ENCODE measurements at regions not wholly inside any gene's neighbourhood (a gene's known extent, or its start where the extent isn't known, plus 50 kb on each side); places are given as distances from the start of the nearest gene placed in this dataset.

DNA sequence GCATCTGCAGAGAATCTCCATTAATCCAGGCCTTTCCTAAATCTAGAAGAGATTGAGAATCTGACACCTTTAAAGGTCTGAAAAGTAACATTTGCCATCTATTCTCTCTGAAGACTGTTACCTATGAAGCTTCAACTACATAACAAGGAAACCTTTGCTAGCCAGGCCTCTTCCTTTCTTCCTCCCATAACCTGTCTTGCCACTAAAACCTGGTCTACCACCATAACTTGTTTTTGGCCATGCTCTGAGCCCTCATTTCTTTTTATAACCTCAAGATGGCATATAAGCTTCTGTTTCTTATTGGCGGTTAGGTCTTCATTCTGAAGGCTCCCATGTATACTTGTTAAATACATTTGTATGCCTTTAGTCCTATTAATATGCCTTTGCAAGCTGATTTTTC is 348.4 kb upstream of the MEOX2 start:
- no peak for TF ChIP-seq CREB1 (IDR thresholded peaks at IDR 0.05; ENCODE audit: low read depth)
- no peak for TF ChIP-seq TAF1 (IDR thresholded peaks at IDR 0.05; ENCODE audit: low read depth)
- TF ChIP-seq, protein P1, sequence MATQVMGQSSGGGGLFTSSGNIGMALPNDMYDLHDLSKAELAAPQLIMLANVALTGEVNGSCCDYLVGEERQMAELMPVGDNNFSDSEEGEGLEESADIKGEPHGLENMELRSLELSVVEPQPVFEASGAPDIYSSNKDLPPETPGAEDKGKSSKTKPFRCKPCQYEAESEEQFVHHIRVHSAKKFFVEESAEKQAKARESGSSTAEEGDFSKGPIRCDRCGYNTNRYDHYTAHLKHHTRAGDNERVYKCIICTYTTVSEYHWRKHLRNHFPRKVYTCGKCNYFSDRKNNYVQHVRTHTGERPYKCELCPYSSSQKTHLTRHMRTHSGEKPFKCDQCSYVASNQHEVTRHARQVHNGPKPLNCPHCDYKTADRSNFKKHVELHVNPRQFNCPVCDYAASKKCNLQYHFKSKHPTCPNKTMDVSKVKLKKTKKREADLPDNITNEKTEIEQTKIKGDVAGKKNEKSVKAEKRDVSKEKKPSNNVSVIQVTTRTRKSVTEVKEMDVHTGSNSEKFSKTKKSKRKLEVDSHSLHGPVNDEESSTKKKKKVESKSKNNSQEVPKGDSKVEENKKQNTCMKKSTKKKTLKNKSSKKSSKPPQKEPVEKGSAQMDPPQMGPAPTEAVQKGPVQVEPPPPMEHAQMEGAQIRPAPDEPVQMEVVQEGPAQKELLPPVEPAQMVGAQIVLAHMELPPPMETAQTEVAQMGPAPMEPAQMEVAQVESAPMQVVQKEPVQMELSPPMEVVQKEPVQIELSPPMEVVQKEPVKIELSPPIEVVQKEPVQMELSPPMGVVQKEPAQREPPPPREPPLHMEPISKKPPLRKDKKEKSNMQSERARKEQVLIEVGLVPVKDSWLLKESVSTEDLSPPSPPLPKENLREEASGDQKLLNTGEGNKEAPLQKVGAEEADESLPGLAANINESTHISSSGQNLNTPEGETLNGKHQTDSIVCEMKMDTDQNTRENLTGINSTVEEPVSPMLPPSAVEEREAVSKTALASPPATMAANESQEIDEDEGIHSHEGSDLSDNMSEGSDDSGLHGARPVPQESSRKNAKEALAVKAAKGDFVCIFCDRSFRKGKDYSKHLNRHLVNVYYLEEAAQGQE (IDR thresholded peaks at IDR 0.05; ENCODE audit: low read depth), result no peak
- no peak for TF ChIP-seq EGR1 (IDR thresholded peaks at IDR 0.05)
- TF ChIP-seq, protein P2, sequence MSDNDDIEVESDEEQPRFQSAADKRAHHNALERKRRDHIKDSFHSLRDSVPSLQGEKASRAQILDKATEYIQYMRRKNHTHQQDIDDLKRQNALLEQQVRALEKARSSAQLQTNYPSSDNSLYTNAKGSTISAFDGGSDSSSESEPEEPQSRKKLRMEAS (IDR thresholded peaks at IDR 0.05), result no peak
- no peak for TF ChIP-seq TCF12 (IDR thresholded peaks at IDR 0.05; ENCODE audit: low read depth)

DNA sequence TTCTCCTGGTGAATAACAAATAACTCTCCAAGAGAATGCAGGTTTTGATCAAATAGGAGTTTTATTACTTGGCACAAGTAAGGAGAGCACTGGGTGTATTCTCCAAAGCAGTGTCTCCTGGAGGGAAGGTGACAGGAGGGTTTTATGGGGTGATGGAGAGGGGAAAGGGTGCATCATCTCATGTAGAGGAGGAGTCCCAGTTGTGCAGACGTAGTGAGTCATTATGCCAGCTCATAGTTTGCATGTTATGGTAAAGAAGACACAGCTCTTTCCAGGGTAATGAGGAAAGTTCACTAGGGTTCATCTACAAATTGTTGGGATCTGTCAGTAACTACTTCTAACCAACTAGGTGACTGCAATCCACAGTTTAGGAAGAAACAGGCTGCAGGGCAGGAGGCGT is 347.9 kb upstream of the MEOX2 start:
- TF ChIP-seq NFIC (IDR thresholded peaks at IDR 0.05), result no peak
- TF ChIP-seq, protein P3, sequence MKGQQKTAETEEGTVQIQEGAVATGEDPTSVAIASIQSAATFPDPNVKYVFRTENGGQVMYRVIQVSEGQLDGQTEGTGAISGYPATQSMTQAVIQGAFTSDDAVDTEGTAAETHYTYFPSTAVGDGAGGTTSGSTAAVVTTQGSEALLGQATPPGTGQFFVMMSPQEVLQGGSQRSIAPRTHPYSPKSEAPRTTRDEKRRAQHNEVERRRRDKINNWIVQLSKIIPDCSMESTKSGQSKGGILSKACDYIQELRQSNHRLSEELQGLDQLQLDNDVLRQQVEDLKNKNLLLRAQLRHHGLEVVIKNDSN (IDR thresholded peaks at IDR 0.05), result no peak
- no peak for TF ChIP-seq ZBTB7A (IDR thresholded peaks at IDR 0.05; ENCODE audit: low read depth)
- no peak for TF ChIP-seq TEAD4 (IDR thresholded peaks at IDR 0.05)

DNA sequence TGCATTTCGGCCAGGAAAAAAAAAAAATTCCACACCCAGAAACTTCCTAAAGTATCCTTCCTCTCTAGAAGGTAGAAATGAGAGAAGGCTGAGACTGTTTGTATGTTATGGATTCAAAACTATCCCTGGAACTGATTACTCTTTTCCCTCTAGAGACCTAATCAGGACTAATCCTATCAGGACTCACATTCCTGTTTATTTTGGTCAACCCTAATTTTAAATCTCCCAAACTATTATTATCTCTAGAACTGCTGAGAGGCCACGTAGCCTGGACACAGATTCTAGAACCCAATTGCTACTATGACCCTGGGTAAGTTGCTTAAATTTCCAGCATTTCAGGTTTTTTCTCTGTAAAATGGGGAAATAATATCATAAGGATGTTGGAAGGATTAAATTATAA is 346.8 kb upstream of the MEOX2 start:
- TF ChIP-seq CREB1 (IDR thresholded peaks at IDR 0.05; ENCODE audit: low read depth) (no peak), YY1 (IDR thresholded peaks at IDR 0.05; ENCODE audit: low read depth) (no peak), EGR1 (IDR thresholded peaks at IDR 0.05) (no peak), TAF1 (IDR thresholded peaks at IDR 0.05; ENCODE audit: low read depth) (no peak), TEAD4 (IDR thresholded peaks at IDR 0.05) (no peak), RAD21 (IDR thresholded peaks at IDR 0.05; ENCODE audit: low read depth) (no peak)
- TF ChIP-seq, protein P2 (IDR thresholded peaks at IDR 0.05), result no peak
- TF ChIP-seq, protein P3 (IDR thresholded peaks at IDR 0.05), result no peak

DNA sequence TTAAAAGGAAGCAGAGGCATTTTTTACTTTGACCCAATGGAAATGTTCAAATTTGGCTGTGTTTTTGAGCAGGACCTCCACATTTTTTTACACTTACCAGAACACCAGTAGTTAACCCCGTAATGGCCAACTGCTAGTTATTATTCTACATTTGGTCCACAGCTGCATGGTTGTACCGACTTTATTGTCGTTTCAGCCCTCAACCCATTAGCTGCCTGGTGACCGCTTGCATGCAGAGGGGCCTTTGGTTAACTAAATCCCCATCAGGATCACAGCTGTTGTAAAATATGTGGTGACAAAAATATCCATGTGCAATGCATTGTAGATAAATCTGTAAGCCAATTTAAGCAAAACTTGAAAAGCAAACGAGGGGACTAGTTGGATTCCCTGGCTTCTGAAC is 342.2 kb upstream of the MEOX2 start:
- no peak for TF ChIP-seq ZBTB7A (IDR thresholded peaks at IDR 0.05; ENCODE audit: low read depth)

DNA sequence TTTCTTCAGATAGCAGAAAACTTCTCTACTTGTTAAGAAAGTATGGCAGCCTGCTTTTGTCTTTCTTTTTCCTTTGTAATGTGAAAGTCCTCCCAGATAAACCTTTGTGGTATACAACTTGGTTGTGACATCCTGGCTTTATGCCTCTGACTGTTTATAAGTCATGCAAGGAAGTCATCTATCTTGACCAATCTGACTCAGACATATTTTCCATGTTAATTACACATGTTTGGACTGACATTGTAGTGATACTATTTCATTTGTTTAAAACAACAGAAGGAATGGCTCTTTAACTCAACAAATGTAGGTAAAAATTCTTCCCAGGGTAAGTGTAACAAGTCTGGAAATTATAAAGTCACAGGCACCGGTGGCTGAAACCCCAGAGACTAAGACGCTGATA is 341.6 kb upstream of the MEOX2 start:
- TF ChIP-seq RAD21 (IDR thresholded peaks at IDR 0.05; ENCODE audit: low read depth) (no peak), TEAD4 (IDR thresholded peaks at IDR 0.05) (no peak), TAF1 (IDR thresholded peaks at IDR 0.05; ENCODE audit: low read depth) (no peak), ZBTB7A (IDR thresholded peaks at IDR 0.05; ENCODE audit: low read depth) (no peak), FOXM1 (IDR thresholded peaks at IDR 0.05; ENCODE audit: borderline replicate concordance, low read depth) (no peak), YY1 (IDR thresholded peaks at IDR 0.05; ENCODE audit: low read depth) (no peak), CREB1 (IDR thresholded peaks at IDR 0.05; ENCODE audit: low read depth) (no peak), EGR1 (IDR thresholded peaks at IDR 0.05) (no peak), NFIC (IDR thresholded peaks at IDR 0.05) (no peak), CEBPB (IDR thresholded peaks at IDR 0.05) (no peak), TCF12 (IDR thresholded peaks at IDR 0.05; ENCODE audit: low read depth) (no peak), EP300 (IDR thresholded peaks at IDR 0.05; ENCODE audit: borderline replicate concordance) (no peak)
- TF ChIP-seq, protein P2 (IDR thresholded peaks at IDR 0.05), result no peak
- TF ChIP-seq, protein P3 (IDR thresholded peaks at IDR 0.05), result no peak
- TF ChIP-seq, protein P1 (IDR thresholded peaks at IDR 0.05; ENCODE audit: low read depth), result no peak

DNA sequence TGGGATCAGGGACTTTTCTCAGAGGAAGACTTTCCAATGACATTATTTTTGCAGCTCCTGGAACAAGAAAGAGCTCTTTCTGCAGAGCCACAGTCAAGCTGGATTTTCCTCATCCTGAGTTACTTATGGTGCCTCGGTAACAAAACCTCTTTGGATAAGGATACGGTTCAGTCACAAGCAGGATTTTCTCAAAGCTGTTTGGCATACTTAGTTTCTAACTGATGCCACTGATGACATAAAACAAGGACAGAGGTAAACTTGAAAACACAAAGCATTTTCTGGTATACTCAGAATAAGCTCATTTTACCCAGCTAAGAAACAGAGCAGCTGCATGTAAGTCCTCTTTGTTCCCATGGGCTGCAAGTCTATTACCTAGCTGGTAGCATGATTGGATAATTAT is 340.9 kb upstream of the MEOX2 start:
- no peak for TF ChIP-seq EGR1 (IDR thresholded peaks at IDR 0.05)
- no peak for TF ChIP-seq TCF12 (IDR thresholded peaks at IDR 0.05; ENCODE audit: low read depth)
- TF ChIP-seq, protein P1 (IDR thresholded peaks at IDR 0.05; ENCODE audit: low read depth), result no peak
- TF ChIP-seq CREB1 (IDR thresholded peaks at IDR 0.05; ENCODE audit: low read depth), result no peak
- no peak for TF ChIP-seq TEAD4 (IDR thresholded peaks at IDR 0.05)
- TF ChIP-seq RAD21 (IDR thresholded peaks at IDR 0.05; ENCODE audit: low read depth), result no peak
- no peak for TF ChIP-seq TAF1 (IDR thresholded peaks at IDR 0.05; ENCODE audit: low read depth)
